GM18517 (cell line): ENCODE measurements at regions not wholly inside any gene's neighbourhood (a gene's known extent, or its start where the extent isn't known, plus 50 kb on each side); places are given as distances from the start of the nearest gene placed in this dataset.

ENCODE experiments used
- ATAC-seq: cut with Tn5 transposase; IDR thresholded peaks from one replicate; pipeline ENCODE4 v1.9.1; 2021; ENCODE audit warnings: mild to moderate bottlenecking, moderate library complexity; ENCODE audit not compliant: unreplicated experiment

GRCh38 chr10:36506261-36506660 is 619.1 kb upstream of the ANKRD30A start:
- no peak for ATAC-seq

GRCh38 chr10:36504758-36505157 is 620.6 kb upstream of the ANKRD30A start:
- no peak for ATAC-seq

GRCh38 chr10:36500266-36500665 is 625.1 kb upstream of the ANKRD30A start:
- no peak for ATAC-seq

- no peak for ATAC-seq
Observed at GRCh38 chr10:36499693-36500092, 625.7 kb upstream of the ANKRD30A start.

- no peak for ATAC-seq
Observed at GRCh38 chr10:36496758-36497157, 628.6 kb upstream of the ANKRD30A start.

- ATAC-seq = no peak
Observed at GRCh38 chr10:36494371-36494770, 631.0 kb upstream of the ANKRD30A start.

- ATAC-seq = no peak
Observed at GRCh38 chr10:36493516-36493880, 631.9 kb upstream of the ANKRD30A start.

GRCh38 chr10:36492590-36493515 is 632.5 kb upstream of the ANKRD30A start:
- ATAC-seq = no peak

- ATAC-seq = no peak
Observed at GRCh38 chr10:36491926-36492325, 633.5 kb upstream of the ANKRD30A start.

GRCh38 chr10:36489611-36490228 is 635.7 kb upstream of the ANKRD30A start:
- no peak for ATAC-seq

GRCh38 chr10:36489181-36489580 is 636.2 kb upstream of the ANKRD30A start:
- no peak for ATAC-seq

- ATAC-seq = no peak
Observed at GRCh38 chr10:36488579-36488978, 636.8 kb upstream of the ANKRD30A start.

GRCh38 chr10:36479073-36479472 is 646.3 kb upstream of the ANKRD30A start:
- no peak for ATAC-seq

- ATAC-seq = no peak
Observed at GRCh38 chr10:36476399-36476798, 649.0 kb upstream of the ANKRD30A start.

- no peak for ATAC-seq
Observed at GRCh38 chr10:36475746-36476145, 649.7 kb upstream of the ANKRD30A start.

- ATAC-seq = no peak
Observed at GRCh38 chr10:36474456-36474855, 650.9 kb upstream of the ANKRD30A start.

- no peak for ATAC-seq
Observed at GRCh38 chr10:36473122-36473521, 652.3 kb upstream of the ANKRD30A start.

- no peak for ATAC-seq
Observed at GRCh38 chr10:36469585-36469984, 655.8 kb upstream of the ANKRD30A start.

- no peak for ATAC-seq
Observed at GRCh38 chr10:36468620-36469019, 656.8 kb upstream of the ANKRD30A start.

- ATAC-seq = no peak
Observed at GRCh38 chr10:36465604-36466379, 659.6 kb upstream of the ANKRD30A start.

- no peak for ATAC-seq
Observed at GRCh38 chr10:36464291-36464690, 661.1 kb upstream of the ANKRD30A start.

- no peak for ATAC-seq
Observed at GRCh38 chr10:36463390-36463789, 662.0 kb upstream of the ANKRD30A start.
